ENCODE measurements at regions not wholly inside any gene's neighbourhood (a gene's known extent, or its start where the extent isn't known, plus 50 kb on each side); places are given as distances from the start of the nearest gene placed in this dataset.
"Not testable (repeated sequence)": the region's sequence is repeated elsewhere in the genome, so short reads cannot be mapped to it uniquely, and the experiment has no call there.

DNA sequence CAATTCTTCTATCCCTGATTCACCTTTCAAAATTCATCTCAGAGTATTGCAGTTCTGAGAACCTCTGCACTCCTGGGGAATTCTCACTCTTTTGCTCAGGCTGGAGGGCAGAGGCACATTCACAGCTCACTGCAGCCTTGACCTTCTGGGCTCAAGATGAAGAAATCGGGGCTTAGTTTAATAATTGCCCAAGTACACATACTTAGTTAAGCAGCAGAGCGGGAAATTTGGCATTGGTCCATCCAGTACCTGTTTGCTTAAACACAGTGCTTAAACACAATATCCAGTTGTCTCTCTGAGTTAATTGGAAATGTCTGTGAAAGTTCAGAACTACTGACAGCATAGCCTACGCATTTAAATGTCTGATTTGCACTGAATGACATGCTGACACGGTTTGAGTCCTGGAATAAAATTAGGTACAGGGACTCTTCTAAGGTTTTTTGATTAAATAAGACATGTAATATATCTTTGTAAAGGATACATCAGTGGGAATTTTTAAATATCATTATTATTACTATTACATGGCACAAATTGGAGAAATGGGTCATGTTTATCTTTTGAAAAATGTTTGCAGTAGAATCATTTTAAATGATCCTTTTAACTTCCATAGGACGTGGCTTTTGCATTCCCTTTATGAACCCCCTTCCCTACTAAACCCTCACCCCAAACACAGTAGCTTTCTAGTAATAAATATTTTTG, 337.4 kb downstream of the SRGAP2C start:
- Histone ChIP-seq H3K27me3 (ENCODE audit: control insufficient read depth, insufficient read depth, low read length) (no peaks in the 10 kb centered on the region), H3K4me3 (ENCODE audit: low read depth in 2 of 2, low read length in 2 of 2) (no peak overlapping the region), H3K9me3 (ENCODE audit: control insufficient read depth, insufficient read depth, low read depth, low read length) (no peaks in the 10 kb centered on the region), H3K36me3 (ENCODE audit: control insufficient read depth, insufficient read depth, low read length) (no peaks in the 10 kb centered on the region), H3K4me1 (ENCODE audit: control insufficient read depth, insufficient read depth, low read length) (peaks cover 9% of the 10 kb centered on the region), H3K27ac (ENCODE audit: low read length) (no peak overlapping the region)
- in situ Hi-C loops (cut with HindIII; ENCODE audit: low pct_unique_long_range_greater_than_20kb, low sequenced_read_pairs): no loop called here
- POLR2A ChIA-PET: no interaction called here
- no TSS peak for BruUV-seq (replicated peaks)
- no peak for ATAC-seq
- DNase-seq (ENCODE audit: low read depth, low spot score): no peak
- intact Hi-C loops (cut with micrococcal nuclease; ENCODE audit: unreplicated experiment): no loop called here
- TF ChIP-seq POLR2AphosphoS5 (IDR thresholded peaks at IDR 0.05; ENCODE audit: low read depth, low read length) (no peak), TCF7L2 (IDR thresholded peaks at IDR 0.05; ENCODE audit: low read depth, low read length) (no peak), SIN3A (IDR thresholded peaks at IDR 0.05; ENCODE audit: borderline replicate concordance, insufficient read depth, low read depth, low read length) (no peak)
- TF ChIP-seq, protein P1, sequence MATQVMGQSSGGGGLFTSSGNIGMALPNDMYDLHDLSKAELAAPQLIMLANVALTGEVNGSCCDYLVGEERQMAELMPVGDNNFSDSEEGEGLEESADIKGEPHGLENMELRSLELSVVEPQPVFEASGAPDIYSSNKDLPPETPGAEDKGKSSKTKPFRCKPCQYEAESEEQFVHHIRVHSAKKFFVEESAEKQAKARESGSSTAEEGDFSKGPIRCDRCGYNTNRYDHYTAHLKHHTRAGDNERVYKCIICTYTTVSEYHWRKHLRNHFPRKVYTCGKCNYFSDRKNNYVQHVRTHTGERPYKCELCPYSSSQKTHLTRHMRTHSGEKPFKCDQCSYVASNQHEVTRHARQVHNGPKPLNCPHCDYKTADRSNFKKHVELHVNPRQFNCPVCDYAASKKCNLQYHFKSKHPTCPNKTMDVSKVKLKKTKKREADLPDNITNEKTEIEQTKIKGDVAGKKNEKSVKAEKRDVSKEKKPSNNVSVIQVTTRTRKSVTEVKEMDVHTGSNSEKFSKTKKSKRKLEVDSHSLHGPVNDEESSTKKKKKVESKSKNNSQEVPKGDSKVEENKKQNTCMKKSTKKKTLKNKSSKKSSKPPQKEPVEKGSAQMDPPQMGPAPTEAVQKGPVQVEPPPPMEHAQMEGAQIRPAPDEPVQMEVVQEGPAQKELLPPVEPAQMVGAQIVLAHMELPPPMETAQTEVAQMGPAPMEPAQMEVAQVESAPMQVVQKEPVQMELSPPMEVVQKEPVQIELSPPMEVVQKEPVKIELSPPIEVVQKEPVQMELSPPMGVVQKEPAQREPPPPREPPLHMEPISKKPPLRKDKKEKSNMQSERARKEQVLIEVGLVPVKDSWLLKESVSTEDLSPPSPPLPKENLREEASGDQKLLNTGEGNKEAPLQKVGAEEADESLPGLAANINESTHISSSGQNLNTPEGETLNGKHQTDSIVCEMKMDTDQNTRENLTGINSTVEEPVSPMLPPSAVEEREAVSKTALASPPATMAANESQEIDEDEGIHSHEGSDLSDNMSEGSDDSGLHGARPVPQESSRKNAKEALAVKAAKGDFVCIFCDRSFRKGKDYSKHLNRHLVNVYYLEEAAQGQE (IDR thresholded peaks at IDR 0.05; ENCODE audit: insufficient read depth in 1 of 2, low read depth in 2 of 2, low read length in 1 of 2): no peak
- TF ChIP-seq, protein P2, sequence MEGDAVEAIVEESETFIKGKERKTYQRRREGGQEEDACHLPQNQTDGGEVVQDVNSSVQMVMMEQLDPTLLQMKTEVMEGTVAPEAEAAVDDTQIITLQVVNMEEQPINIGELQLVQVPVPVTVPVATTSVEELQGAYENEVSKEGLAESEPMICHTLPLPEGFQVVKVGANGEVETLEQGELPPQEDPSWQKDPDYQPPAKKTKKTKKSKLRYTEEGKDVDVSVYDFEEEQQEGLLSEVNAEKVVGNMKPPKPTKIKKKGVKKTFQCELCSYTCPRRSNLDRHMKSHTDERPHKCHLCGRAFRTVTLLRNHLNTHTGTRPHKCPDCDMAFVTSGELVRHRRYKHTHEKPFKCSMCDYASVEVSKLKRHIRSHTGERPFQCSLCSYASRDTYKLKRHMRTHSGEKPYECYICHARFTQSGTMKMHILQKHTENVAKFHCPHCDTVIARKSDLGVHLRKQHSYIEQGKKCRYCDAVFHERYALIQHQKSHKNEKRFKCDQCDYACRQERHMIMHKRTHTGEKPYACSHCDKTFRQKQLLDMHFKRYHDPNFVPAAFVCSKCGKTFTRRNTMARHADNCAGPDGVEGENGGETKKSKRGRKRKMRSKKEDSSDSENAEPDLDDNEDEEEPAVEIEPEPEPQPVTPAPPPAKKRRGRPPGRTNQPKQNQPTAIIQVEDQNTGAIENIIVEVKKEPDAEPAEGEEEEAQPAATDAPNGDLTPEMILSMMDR (IDR thresholded peaks at IDR 0.05): no peak
- CTCF ChIA-PET: no interaction called here

DNA sequence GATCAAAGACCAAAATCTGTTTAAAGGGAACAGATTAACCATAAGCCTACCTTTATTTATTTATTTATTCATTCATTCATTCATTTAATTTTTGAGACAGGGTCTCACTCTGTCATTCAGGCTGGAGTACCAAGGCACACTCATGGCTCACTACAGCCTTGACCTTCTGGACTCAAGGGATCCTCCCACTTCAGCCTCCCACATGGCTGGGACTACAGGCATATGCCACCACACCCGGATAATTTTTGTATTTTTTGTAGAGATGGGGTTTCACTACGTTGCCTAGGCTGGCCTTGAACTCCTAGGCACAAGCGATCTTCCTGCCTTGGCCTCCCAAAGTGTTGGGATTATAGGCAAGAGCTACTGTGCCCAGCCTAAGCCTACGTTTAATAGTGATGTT, 338.3 kb downstream of the SRGAP2C start:
- H3K9me3 ChIP-seq (ENCODE audit: control insufficient read depth, insufficient read depth, low read depth, low read length); H3K4me1 ChIP-seq (ENCODE audit: control insufficient read depth, insufficient read depth, low read length); ATAC-seq; H3K4me3 ChIP-seq (ENCODE audit: low read depth in 2 of 2, low read length in 2 of 2); CTCF ChIA-PET; intact Hi-C loops (cut with micrococcal nuclease; ENCODE audit: unreplicated experiment); DNase-seq (ENCODE audit: low read depth, low spot score); in situ Hi-C loops (cut with HindIII; ENCODE audit: low pct_unique_long_range_greater_than_20kb, low sequenced_read_pairs); BruUV-seq (replicated peaks); POLR2A ChIA-PET; H3K27ac ChIP-seq (ENCODE audit: low read length); H3K27me3 ChIP-seq (ENCODE audit: control insufficient read depth, insufficient read depth, low read length); H3K36me3 ChIP-seq (ENCODE audit: control insufficient read depth, insufficient read depth, low read length): not testable (repeated sequence)

DNA sequence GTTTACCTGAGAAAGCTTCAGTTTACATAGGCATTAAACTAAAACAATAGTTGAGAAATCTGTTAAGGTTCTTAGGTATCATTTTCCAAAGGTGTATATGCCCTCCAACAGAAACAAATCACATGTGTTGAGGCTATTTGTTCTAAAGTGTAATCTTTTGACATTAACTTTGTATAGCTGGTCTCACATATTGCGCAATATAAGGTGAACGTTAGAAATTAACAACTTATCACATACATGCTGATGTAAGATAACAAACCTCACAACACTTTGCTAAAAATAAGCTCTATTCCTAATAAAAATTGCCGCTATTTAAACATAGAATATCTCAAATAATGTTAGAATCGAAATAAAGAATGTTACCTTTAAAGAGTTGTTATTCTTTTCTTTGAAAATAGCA, 340.6 kb downstream of the SRGAP2C start:
- in situ Hi-C loops (cut with HindIII; ENCODE audit: low pct_unique_long_range_greater_than_20kb, low sequenced_read_pairs): no loop called here

DNA sequence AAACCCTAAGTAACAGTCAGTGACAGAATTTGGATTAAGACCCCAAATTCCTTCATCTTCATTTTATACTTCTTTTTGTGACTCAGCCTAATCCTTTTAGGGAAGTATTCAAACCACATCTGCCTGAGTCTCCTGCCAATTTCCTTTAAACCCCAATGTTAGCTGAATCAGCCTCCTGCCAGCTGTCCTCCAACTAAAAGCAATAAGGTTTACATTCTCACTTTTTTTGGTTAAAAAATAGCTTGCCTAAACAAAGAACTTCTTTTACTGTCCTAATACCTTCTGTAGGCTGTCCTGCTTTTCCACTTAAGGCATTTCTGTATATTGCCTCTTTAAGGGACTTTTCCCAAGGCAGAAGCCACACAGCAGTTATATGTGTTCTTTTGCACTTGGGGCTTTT, 344.2 kb downstream of the SRGAP2C start:
- H3K4me3 ChIP-seq (ENCODE audit: low read depth in 2 of 2, low read length in 2 of 2); H3K9me3 ChIP-seq (ENCODE audit: control insufficient read depth, insufficient read depth, low read depth, low read length); POLR2A ChIA-PET; intact Hi-C loops (cut with micrococcal nuclease; ENCODE audit: unreplicated experiment); H3K27me3 ChIP-seq (ENCODE audit: control insufficient read depth, insufficient read depth, low read length); DNase-seq (ENCODE audit: low read depth, low spot score); BruUV-seq (replicated peaks); H3K36me3 ChIP-seq (ENCODE audit: control insufficient read depth, insufficient read depth, low read length); ATAC-seq; H3K4me1 ChIP-seq (ENCODE audit: control insufficient read depth, insufficient read depth, low read length); CTCF ChIA-PET; H3K27ac ChIP-seq (ENCODE audit: low read length); in situ Hi-C loops (cut with HindIII; ENCODE audit: low pct_unique_long_range_greater_than_20kb, low sequenced_read_pairs): not testable (repeated sequence)

More for the DNA sequence above, 340.6 kb downstream of the SRGAP2C start:
- no peak overlapping the region for H3K4me3 ChIP-seq (ENCODE audit: low read depth in 2 of 2, low read length in 2 of 2)
- no peaks in the 10 kb centered on the region for H3K4me1 ChIP-seq (ENCODE audit: control insufficient read depth, insufficient read depth, low read length)
- DNase-seq (ENCODE audit: low read depth, low spot score) (no peak), ATAC-seq (no peak)
- no peaks in the 10 kb centered on the region for H3K27me3 ChIP-seq (ENCODE audit: control insufficient read depth, insufficient read depth, low read length)
- intact Hi-C loops (cut with micrococcal nuclease; ENCODE audit: unreplicated experiment): no loop called here
- ChIA-PET POLR2A (no interaction called here), CTCF (no interaction called here)
- TF ChIP-seq SIN3A (IDR thresholded peaks at IDR 0.05; ENCODE audit: borderline replicate concordance, insufficient read depth, low read depth, low read length) (no peak), TCF7L2 (IDR thresholded peaks at IDR 0.05; ENCODE audit: low read depth, low read length) (no peak)
- no TSS peak for BruUV-seq (replicated peaks)
- H3K9me3 ChIP-seq (ENCODE audit: control insufficient read depth, insufficient read depth, low read depth, low read length): no peaks in the 10 kb centered on the region
- no peak overlapping the region for H3K27ac ChIP-seq (ENCODE audit: low read length)
- no peaks in the 10 kb centered on the region for H3K36me3 ChIP-seq (ENCODE audit: control insufficient read depth, insufficient read depth, low read length)

DNA sequence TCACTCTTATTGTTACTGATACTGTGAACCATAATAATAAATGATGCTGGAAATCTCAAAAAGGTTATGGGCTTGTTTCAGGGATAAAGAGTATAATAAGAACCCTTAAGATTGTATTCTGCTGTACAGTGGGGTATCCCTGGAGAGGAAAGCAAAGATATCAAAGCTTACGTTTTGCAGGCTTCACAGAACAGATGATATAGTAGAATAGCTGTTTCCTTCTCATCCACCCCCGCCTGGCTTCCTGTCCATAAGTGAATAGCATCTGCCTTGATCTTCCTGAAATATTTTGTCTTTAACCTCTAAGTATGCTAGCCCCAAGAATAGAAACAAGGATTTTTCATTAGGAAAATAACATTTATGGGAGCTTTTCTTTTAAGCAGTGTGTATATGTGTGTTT, 345.3 kb downstream of the SRGAP2C start:
- DNase-seq (ENCODE audit: low read depth, low spot score); POLR2A ChIA-PET; H3K27me3 ChIP-seq (ENCODE audit: control insufficient read depth, insufficient read depth, low read length); BruUV-seq (replicated peaks); H3K4me3 ChIP-seq (ENCODE audit: low read depth in 2 of 2, low read length in 2 of 2); H3K4me1 ChIP-seq (ENCODE audit: control insufficient read depth, insufficient read depth, low read length); intact Hi-C loops (cut with micrococcal nuclease; ENCODE audit: unreplicated experiment); ATAC-seq; CTCF ChIA-PET; H3K9me3 ChIP-seq (ENCODE audit: control insufficient read depth, insufficient read depth, low read depth, low read length); H3K36me3 ChIP-seq (ENCODE audit: control insufficient read depth, insufficient read depth, low read length); in situ Hi-C loops (cut with HindIII; ENCODE audit: low pct_unique_long_range_greater_than_20kb, low sequenced_read_pairs); H3K27ac ChIP-seq (ENCODE audit: low read length): not testable (repeated sequence)

Data from Panc1 (cell line).